Frontal cortex (tissue), 3 donors: ENCODE measurements at regions not wholly inside any gene's neighbourhood (a gene's known extent, or its start where the extent isn't known, plus 50 kb on each side); places are given as distances from the start of the nearest gene placed in this dataset.
"Not testable (repeated sequence)": the region's sequence is repeated elsewhere in the genome, so short reads cannot be mapped to it uniquely, and the experiment has no call there.

Experiments
- DNase-seq, 2 donors: peaks; one replicate each; pipeline ENCODE4 v3.0.0; 2012; ENCODE audit warnings: low spot score in 2 of 2
- FAIRE-seq: peaks from 2 replicates; lab custom pipeline; 2012; peaks lifted over from hg19 to GRCh38; lab: Jason Lieb, UNC
- donor health status: control.
- donor health status: control.
- donor health status: control.

DNA sequence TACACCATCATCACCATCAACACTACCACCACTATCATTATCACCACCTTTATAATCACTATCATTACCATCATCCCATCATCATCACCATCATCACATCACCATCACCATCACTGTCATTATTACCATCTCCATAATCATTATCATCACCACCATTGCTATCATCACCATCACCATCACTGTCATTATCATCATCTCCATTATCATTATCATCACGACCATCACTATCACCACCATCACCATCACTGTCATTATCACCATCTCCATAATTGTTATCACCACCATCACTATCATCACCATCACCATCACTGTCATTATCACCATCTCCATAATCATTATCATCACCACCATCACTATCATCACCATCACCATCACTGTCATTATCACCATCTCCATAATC is 279.6 kb upstream of the HS6ST1 start:
- peak; percentile 8 for FAIRE-seq
- DNase-seq, result not testable (repeated sequence)

DNA sequence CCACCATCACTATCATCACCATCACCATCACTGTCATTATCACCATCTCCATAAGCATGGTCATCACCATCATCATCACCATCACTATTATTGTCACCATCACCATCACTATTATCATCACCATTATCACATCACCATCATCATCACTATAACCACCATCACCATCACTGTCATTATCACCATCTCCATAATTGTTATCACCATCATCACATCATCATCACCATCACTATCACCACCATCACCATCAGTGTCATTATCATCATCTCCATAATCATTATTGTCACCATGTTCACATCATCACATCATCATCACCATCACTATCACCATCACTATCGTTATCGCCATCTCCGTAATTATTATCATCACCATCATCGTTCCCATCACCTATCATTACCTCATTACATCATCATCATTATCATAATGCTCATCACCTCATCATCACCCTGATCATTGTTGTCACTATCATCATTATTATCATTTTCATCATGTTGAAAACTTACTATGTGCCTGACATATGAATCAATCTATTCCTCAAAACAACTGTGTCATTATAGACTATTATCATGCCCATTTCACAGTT is 280.3 kb upstream of the HS6ST1 start:
- no peak for FAIRE-seq
- DNase-seq, result no peak

DNA sequence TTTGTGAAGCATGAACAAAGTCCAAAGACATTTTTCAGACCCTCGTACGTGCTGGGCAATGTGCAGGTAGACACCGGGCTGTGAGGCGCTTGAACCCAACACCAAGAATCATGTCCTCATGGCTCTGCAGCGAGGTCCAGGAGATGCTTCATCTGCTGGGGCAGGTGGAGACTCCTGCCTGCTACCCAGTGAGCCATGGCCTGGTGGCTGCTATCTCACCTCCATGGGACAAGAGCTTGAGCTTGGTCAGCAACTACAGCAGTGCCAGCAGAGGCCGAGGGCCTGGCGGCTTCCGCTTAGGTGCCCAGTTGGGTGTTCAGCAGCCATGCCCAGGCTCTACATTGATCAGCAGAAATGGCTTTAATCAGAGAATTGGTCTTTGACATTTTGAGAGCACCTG is 281.0 kb upstream of the HS6ST1 start:
- no peak for FAIRE-seq

GRCh38 chr2:128600581-128601297 is 282.1 kb upstream of the HS6ST1 start:
- DNase-seq (no peak), FAIRE-seq (no peak)

More for the DNA sequence above, 281.0 kb upstream of the HS6ST1 start:
- DNase-seq, result no peak

- FAIRE-seq (no peak), DNase-seq (no peak)
Measured at GRCh38 chr2:128601298-128602037, 282.8 kb upstream of the HS6ST1 start.

- FAIRE-seq, result no peak
- no peak for DNase-seq
Measured at GRCh38 chr2:128602038-128602698, 283.5 kb upstream of the HS6ST1 start.

- DNase-seq (no peak), FAIRE-seq (no peak)
Measured at GRCh38 chr2:128602699-128603101, 284.0 kb upstream of the HS6ST1 start.

- no peak for FAIRE-seq
Measured at GRCh38 chr2:128603411-128603924, 284.8 kb upstream of the HS6ST1 start.

DNA sequence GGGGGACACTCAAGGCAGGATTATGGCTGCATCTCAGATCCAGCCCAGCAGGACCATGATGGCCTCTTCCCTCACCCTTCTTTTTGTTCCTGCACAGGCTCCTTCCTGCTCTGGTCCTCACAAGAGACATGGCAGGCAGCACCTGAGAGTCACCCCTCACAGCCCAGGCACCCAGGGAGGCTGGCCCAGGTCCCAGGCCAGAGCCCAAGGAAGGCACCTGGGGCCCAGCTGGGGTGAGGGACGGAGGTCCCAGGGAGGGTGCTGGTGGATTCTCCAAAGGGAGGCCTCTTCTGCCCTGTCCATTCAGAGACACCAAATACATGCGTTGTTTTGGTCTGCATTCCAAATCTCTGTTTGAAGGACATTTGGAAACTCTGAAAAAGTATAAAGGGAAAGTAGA is 285.4 kb upstream of the HS6ST1 start:
- FAIRE-seq, result no peak
- DNase-seq, result no peak

More at GRCh38 chr2:128603411-128603924, 284.8 kb upstream of the HS6ST1 start:
- no peak for DNase-seq

GRCh38 chr2:128604581-128604980 is 285.9 kb upstream of the HS6ST1 start:
- not testable (repeated sequence) for FAIRE-seq, DNase-seq

DNA sequence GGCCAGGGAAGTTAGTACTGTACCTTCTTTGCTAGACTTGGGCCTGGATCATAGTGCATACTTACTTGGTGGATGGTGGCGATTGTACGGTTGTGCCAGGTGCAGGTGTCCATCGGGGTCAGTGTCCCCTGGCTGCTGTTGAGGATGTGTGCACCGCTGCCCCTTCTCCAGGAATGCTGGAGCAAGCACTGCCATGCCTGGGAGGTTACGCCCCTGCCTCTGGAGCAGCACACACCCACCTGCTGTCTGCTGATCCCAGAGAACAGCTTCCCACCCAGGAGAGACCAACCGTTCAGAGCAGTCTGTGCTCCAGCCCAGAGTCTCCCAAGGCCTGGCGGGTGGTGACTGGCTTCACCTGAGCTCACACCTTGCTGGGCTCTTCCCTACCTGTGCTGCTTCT is 286.8 kb upstream of the HS6ST1 start:
- no peak for FAIRE-seq
- DNase-seq, result no peak

DNA sequence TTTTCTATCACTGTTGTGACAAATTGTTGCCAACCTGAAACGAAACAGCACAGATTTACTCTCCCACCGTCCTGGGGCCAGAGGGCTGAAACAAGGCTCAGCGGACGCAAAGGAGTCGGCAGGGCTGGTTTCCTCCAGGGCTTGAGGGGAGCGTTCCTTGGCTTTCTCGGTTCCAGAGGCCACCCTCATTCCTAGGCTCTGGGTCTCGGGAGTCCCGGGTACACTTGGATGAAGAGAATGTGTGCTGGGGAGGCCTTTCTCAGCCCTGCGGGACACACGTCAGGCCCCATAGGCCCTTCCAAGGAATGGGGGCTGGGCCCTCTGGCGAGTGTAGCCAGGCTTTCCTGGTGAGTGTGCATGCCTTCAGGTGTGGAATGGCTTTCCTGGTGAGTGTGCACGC is 287.3 kb upstream of the HS6ST1 start:
- no peak for DNase-seq
- no peak for FAIRE-seq

DNA sequence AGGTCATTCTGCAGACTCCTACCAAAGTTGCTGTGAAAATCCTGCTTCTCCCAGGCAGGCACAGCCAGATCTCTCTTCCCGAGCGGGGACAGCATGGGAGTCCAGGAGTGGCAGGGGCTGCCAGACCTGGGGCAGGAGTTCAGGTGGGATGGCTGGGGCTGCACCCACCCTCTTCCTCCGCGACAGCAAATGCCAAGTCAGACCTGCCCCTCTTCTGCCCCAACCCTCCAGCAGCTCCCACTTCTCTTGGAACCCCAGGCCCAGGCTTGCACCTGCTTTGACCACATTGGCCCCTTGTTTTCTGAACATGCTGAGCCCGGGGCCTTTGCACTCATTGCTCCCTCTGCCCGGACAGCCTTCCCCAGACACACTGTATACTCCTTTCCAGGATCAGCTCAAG is 288.2 kb upstream of the HS6ST1 start:
- FAIRE-seq (no peak), DNase-seq (no peak)

DNA sequence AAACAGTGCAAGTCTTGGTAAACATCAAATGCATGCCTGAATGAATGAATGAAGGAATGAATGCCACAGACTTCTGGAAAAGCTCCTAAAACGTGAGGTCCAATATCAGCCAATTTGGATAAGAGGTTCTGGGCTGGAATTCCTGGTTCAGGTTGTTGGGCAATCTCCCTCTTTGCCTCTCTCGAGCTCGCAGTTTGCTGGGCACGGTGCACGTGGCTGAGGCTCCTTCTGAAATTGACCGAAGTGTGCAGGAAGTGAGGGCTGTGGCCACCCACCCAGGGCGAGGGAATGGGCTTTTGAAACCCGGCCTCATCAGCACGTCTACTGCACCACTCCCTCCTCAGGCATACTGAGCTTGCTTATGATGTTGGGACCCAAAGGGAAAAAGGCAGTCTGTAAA is 288.8 kb upstream of the HS6ST1 start:
- no peak for DNase-seq
- FAIRE-seq, result no peak

DNA sequence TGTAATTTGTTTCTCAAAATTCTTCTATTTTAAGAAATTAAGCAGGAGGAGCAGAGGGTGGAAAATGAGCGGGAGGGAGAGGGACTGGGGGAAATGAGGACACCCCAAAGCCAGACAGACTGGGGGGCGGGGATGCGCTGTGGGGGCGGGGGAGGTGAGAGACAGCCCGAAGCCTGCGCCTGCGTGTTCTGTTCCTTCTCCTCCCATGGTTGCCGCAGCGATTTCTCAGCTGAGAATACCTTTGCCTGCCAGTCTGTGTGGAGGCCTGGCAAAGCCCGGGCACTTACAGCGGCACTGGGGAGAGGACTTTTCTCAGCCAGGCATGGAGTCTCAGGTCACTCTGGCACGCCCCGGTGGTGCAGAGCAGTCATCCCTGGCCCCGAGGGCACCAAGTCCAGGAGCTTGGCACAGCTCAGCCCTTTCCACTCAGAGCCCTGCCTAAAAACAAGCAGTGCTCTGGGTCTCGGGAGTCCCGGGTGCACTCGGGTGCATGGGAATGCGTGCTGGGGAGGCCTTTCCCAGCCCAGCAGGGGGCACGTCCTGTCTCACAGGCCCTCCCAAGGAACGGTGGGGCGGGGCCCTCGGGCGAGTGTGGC is 289.3 kb upstream of the HS6ST1 start:
- DNase-seq (peak in 1 of 2 donors; percentile 59), FAIRE-seq (no peak)

DNA sequence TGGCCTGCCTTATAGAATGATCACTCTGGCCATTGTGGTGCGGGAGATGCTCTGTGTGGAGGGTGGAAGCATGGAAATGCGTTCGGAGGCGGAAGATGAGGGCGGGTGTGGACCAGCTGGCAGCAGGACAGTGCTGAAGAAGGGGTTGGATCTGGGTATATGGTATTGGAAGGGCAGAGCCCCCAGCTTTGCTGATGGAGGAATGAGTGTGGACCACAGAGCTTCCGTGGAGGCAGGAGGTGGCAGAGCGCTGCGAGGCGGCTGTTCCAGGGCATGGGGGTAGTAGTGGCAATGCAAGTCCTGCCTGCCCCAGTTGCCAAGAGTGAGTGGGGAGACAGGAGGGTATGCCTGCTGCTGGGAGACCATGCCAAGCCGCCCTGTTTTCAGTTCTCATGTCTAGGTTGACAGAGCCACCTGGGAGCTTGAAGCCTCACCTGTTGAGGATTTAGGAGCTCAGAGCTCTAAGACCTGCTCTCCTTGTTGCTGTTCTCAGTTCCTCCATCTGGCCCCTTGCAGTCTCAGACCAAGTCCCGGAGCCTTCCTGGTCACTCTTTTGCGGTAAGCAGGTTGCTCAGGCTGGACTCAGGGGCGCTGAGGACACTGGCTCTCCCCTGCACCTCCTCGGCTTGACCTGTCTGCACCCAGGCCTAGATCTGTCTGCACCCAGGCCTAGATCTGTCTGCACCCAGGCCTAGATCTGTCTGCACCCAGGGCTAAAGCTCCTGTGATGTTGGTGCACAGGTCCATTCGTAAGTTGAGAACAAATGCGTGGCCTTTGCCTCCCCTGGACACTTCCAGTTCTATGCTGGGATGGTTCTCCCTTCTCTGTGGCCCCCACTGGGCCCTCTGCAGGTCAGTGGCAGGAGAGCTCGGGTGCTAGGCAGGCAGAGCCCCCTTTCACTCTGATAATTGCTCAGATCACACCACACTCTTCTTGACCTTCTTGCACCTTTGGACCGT is 290.5 kb upstream of the HS6ST1 start:
- no peak for DNase-seq
- no peak for FAIRE-seq

GRCh38 chr2:128610496-128610895 is 291.8 kb upstream of the HS6ST1 start:
- DNase-seq, result no peak

DNA sequence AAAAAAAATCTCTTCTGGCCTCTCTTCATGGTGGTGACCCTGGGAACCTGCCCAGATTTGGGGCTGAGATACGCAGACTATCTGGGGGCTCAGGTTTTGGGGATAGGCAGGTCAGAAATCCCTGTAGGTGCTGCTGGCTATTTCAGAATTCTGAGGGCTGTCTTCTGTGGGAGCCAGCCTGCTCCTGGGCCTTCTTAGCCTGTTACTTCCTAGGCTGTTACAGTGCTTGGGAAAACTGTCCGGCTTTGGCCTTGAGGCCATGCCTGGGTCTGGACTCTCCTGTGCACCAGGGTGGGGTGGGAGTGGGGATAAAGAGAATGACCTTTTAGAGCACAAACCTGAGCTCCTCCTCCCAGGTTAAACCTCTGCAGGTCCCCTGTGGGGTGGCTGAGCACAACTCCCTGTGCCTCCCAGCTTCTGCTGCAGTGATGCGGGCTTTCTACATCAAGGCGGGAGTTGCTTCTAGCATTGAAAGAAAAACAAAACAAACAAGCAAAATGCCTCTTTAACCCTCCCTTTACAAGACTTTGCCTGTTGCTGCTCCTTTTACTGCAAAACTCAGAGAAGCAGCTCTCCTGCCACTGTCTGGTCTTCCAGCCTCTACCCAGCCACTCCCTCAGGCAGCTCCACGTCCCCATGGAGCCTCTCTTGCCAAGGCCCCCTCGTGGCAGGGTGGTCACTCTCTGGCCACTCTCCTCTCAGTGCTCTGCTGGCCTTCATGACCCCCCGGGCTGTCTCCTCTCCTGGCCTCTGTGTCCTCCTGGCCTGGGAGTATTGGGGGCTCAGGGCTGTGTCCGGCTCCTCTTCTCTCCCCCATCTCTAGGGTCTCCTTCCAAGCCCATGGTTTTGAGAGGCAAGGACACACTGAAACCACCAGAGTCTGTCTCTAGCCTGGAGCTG is 293.0 kb upstream of the HS6ST1 start:
- FAIRE-seq (no peak), DNase-seq (no peak)

More at GRCh38 chr2:128610496-128610895, 291.8 kb upstream of the HS6ST1 start:
- FAIRE-seq, result no peak
